Mucosa of descending colon (tissue), 3 donors: ENCODE measurements at regions not wholly inside any gene's neighbourhood (a gene's known extent, or its start where the extent isn't known, plus 50 kb on each side); places are given as distances from the start of the nearest gene placed in this dataset.

Experiments
- ATAC-seq: fragments of 200-7000 bp; cut with Tn5 transposase; one replicate; pipeline ENCODE4 v1.9.1; 2020; ENCODE audit warnings: mild to moderate bottlenecking, moderate library complexity
- DNase-seq, 3 donors: peaks; one replicate each; pipeline ENCODE4 v3.0.0-alpha.2; 2020
- H3K36me3 ChIP-seq: fragments of 200-600 bp; one replicate; pipeline ENCODE4 v1.8.0; 2021; ENCODE audit warnings: low read depth, mild to moderate bottlenecking
- H3K4me1 ChIP-seq: fragments of 200-600 bp; one replicate; pipeline ENCODE4 v1.8.0; 2021; ENCODE audit warnings: low read depth, mild to moderate bottlenecking
- H3K4me3 ChIP-seq: fragments of 200-600 bp; one replicate; pipeline ENCODE4 v1.8.0; 2021; ENCODE audit warnings: mild to moderate bottlenecking
- H3K9me3 ChIP-seq: fragments of 200-600 bp; one replicate; pipeline ENCODE4 v1.8.0; 2021; ENCODE audit warnings: mild to moderate bottlenecking
- intact Hi-C, 2 donors: fragments of 100-400 bp; cut with DNase I in 1 of 2; cut with micrococcal nuclease in 1 of 2; formaldehyde crosslinking; loops; one replicate each; pipeline versions ENCODE4 v1.11.0 to v1.11.1; 2022; cut with DNase I, micrococcal nuclease
- TF ChIP-seq, protein P1 (sequence below): fragments of 200-600 bp; IDR thresholded peaks from one replicate; pipeline ENCODE4 v1.8.0; 2022; ENCODE audit warnings: antibody characterized with exemption, mild to moderate bottlenecking
- donor health status: DM: no; HTN: no; CAD: no; lungs with moderate emphysema.
- donor health status: DM: no; HTN: no; CAD: no.
- donor health status: DM: no; HTN: yes; CAD: no.

DNA sequence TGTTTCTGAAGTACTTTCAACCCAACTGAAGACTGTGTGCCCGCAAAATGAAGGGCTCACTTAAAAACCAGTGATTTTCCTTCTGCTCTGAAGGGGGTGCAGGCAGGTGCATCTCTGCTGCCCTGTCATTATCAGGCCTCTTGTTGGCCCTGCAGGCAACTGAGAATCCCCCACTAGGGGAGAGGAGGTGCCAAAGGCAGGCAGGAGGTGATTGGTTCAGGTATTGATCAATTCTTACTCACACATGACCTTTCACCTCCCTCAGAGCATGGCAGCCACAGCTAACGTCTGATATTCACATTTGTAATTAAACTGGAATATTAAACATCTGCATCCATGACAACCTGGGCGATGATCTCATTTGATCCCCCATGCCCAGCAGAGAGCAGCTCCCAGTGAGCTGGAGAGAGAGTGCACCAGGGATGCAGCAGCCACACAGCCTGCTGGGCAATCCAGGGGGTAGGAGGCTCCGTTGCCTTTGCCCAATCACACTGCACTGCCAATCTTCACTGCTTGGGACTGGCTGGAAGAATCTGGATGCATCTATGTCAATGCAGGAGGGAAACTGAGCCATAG, 267.9 kb upstream of the TSHZ3 start:
- intact Hi-C loops = no loop called here
- DNase-seq (no peak), ATAC-seq (no peak)
- Histone ChIP-seq H3K9me3 (no peaks in the 10 kb centered on the region), H3K36me3 (no peaks in the 10 kb centered on the region), H3K4me3 (no peak overlapping the region), H3K4me1 (no peaks in the 10 kb centered on the region)
- TF ChIP-seq, protein P1, sequence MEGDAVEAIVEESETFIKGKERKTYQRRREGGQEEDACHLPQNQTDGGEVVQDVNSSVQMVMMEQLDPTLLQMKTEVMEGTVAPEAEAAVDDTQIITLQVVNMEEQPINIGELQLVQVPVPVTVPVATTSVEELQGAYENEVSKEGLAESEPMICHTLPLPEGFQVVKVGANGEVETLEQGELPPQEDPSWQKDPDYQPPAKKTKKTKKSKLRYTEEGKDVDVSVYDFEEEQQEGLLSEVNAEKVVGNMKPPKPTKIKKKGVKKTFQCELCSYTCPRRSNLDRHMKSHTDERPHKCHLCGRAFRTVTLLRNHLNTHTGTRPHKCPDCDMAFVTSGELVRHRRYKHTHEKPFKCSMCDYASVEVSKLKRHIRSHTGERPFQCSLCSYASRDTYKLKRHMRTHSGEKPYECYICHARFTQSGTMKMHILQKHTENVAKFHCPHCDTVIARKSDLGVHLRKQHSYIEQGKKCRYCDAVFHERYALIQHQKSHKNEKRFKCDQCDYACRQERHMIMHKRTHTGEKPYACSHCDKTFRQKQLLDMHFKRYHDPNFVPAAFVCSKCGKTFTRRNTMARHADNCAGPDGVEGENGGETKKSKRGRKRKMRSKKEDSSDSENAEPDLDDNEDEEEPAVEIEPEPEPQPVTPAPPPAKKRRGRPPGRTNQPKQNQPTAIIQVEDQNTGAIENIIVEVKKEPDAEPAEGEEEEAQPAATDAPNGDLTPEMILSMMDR = no peak

DNA sequence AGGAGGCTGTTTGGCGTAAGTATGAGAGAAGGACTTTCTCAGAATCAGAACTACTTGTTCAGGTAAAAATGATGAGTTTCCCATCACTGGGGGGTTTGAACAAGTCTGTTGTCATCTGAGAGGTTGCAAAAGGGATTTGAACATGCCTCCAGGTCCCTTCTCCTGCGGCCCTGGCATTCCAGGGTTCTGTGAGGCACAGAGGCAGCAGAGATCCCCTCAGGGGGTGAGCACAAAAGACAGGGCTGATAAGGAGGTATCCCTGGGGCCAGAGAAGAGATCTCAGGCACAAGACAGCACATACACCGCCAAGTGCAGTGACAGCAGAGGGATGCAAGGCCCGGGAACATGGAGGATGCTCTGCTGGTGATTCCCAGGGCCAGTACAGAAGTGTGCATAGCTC, 275.8 kb upstream of the TSHZ3 start:
- H3K4me3 ChIP-seq = no peak overlapping the region
- H3K4me1 ChIP-seq = no peaks in the 10 kb centered on the region
- DNase-seq (no peak), ATAC-seq (no peak)
- H3K9me3 ChIP-seq = no peaks in the 10 kb centered on the region
- TF ChIP-seq, protein P1 = no peak
- intact Hi-C loops = no loop called here
- no peaks in the 10 kb centered on the region for H3K36me3 ChIP-seq

DNA sequence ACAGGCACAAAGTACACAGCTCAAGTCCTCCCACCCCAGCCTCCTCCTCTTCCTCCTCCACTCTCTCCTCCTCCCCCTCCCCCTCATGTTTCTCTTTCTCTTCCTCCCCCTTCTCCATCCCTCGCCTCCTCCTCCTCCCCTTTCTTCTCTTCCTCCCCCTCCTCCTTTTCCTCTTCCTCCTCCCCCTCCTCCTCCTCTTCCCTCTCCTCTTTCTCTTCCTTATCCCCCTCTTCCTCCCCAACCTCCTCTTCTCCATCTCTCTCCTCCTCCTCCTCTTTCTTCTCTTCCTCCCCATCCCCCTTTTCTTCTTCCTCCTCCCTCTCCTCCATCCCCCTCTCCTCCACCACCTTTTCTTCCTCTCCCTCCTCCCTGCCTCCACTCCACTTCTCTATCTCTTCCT, 276.3 kb upstream of the TSHZ3 start:
- no peak overlapping the region for H3K4me3 ChIP-seq
- H3K9me3 ChIP-seq = no peaks in the 10 kb centered on the region
- no peaks in the 10 kb centered on the region for H3K4me1 ChIP-seq
- intact Hi-C loops = no loop called here
- TF ChIP-seq, protein P1 = no peak
- H3K36me3 ChIP-seq = no peaks in the 10 kb centered on the region
- DNase-seq (no peak), ATAC-seq (no peak)

DNA sequence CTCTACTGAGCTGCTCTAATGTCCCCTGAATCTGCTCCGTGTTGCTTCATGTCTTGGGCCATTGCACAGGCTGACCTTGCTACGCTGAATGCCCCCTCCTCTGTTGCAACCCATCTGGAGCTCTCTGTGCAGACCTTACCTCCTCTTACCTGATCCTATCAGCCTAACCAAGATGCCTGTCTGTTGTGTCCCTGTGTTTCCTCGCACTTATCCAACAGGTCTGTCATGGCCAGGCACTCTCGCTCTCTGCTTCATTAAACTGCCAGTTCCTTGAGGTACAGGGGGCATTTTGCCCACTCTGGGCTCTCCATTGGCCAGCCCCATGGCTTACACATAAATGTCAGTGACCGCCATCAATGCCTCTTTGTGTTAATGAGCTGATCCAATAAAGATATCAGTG, 277.7 kb upstream of the TSHZ3 start:
- H3K4me1 ChIP-seq = no peaks in the 10 kb centered on the region
- no peaks in the 10 kb centered on the region for H3K36me3 ChIP-seq
- no peak for ATAC-seq
- H3K4me3 ChIP-seq = no peak overlapping the region
- no peak for DNase-seq
- H3K9me3 ChIP-seq = no peaks in the 10 kb centered on the region
- intact Hi-C loops = no loop called here
- TF ChIP-seq, protein P1 = no peak

DNA sequence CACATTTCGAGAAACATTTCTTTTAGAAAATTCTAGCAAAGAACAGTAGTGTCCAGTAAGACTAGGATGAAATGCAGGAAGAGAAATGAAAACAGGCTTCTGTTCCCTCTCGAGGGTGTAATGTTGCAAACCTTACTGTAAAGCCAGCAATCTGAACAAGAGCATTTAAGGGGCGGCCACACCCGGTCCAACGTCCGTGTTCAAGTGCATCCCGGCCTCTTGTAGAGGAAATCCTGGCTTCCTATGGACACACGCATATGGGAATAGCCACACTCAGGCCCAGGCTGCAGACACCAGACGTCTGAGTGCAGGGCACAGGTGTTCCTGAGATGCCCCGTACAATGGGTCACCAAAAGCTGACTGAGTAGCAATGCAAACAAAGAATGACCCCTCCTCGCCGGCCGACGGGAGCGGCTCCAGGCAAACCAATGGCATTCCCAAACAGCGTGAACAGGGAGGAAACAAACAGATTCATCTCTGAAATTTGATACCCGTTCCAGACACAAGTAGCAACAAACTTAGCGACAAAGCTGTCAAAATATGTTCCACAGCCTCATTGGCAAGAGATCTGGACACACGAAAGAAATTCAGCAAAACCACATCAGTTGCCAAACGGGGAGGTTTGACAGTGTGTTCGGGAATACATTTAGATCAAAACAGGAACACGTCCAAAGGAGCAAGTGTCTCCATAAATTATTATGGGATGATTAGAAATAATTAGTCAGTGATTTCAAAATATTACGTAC, 278.6 kb upstream of the TSHZ3 start:
- DNase-seq = peak in 1 of 3 donors; percentile 24
- intact Hi-C loops = no loop called here
- TF ChIP-seq, protein P1 = no peak
- H3K9me3 ChIP-seq = no peaks in the 10 kb centered on the region
- no peak overlapping the region for H3K4me3 ChIP-seq
- H3K4me1 ChIP-seq = no peaks in the 10 kb centered on the region
- ATAC-seq = peak; percentile 28
- no peaks in the 10 kb centered on the region for H3K36me3 ChIP-seq
